ENCODE measurements at regions not wholly inside any gene's neighbourhood (a gene's known extent, or its start where the extent isn't known, plus 50 kb on each side); places are given as distances from the start of the nearest gene placed in this dataset.

DNA sequence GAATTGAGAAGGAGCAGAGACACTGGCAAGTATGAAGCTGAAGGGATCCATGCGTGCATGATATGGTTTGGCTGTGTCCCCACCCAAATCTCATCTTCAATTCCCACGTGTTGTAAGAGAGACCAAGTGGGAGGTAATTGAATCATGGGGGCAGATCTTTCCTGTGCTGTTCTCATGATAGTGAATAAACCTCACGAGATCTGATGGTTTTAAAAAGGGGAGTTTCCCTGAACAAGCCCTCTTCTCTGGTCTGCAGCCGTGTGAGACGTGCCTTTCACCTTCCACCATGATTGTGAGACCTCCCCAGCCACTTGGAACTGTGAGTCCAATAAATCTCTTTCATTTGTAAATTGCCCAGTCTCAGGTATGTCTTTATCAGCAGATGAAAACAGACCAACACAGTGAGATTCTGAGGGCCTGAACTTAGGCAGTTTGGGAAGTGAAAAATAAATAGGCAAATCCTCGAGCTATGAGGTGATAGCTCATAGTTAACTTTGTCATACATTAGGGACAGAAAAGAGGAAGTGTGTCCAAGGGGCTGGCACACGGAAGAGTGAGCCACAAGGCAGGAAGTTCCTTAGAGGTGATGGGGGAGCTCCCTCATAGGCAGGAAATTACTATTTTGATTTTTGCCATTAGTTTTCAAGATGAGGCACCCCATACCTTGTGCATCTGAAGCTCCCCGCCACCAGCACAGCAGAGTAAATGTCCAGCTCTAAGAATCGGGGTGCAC lies 658.8 kb upstream of the ID2 start:
- DNase-seq (ENCODE audit: low spot score), result no peak
- intact Hi-C loops (cut with DNase I), result no loop called here
- ATAC-seq, result no peak

DNA sequence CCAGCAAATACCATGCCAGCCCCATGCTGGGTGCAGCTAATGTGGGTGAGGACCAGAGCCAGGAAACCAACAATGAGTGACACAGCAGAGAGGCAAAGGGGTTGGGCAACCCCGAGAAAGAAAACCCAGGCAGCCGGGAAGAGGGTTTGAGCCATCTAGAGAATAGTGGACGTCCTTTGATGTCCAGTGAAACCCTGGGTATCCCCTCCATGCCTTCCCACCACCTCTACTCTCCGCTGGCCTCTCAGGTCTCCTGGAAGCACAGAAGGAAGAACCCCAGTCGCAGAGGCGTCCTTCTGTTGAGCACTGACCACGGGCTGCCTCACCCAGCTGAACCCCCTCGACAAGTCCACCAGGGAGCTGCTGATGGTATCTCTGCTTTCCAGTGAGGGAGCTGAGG lies 657.4 kb upstream of the ID2 start:
- intact Hi-C loops (cut with DNase I), result no loop called here
- no peak for ATAC-seq
- no peak for DNase-seq (ENCODE audit: low spot score)

DNA sequence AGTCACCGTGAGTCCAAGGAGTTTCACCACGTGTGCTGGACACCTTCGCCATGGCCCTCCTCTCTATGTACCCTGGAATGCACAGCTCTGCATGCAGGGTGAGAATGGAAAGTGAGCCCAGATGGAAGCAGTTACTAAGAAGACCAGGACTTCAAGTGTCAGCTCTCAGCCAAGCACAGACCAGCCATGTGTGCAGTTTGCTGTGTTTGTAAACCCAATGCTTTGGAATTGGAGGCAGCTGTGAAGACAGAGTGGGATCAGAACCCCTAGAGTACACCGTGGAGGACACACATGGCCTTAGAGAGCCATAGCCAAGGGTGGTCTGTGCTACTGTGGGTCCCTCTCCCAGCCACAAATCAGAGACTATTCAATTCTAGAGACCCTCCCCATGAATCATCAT lies 655.5 kb upstream of the ID2 start:
- DNase-seq (ENCODE audit: low spot score) (no peak), ATAC-seq (no peak)
- intact Hi-C loops (cut with DNase I), result no loop called here

DNA sequence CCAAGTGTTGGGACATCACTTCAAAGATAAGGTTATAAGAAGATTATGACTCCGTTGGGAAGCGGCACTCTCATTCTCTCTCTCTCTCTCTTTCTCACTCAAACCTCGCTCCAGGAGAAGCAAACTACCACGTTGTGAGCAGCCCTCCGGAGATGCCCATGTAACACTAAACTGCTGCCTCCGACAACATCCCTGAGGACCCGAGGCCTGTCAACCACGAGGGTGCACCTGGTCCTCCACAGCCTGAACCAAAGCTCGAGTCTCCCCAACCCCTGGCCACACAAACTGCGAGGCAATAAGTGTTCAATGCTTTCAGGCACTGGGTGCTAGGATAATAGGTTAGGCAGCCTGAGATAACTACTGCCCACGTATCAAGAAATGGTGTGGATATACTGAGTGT lies 654.5 kb upstream of the ID2 start:
- intact Hi-C loops (cut with DNase I), result no loop called here
- ATAC-seq (no peak), DNase-seq (ENCODE audit: low spot score) (no peak)

DNA sequence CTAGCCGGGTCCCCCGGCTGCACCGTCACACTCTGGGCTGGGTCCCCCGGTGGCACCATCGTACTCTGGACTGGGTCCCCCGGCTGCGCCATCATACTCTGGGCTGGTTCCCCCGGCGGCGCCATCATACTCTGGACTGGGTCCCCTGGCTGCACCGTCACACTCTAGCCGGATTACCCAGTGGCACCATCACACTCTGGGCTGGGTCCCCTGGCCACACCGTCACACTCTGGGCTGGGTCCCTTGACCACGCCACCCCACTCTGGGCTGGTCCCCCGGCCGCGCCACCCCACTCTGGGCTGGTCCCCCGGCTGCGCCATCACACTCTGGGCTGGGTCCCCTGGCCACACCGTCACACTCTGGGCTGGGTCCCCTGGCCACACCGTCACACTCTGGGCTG lies 653.8 kb upstream of the ID2 start:
- intact Hi-C loops (cut with DNase I), result no loop called here
- DNase-seq (ENCODE audit: low spot score), result no peak
- ATAC-seq, result no peak

DNA sequence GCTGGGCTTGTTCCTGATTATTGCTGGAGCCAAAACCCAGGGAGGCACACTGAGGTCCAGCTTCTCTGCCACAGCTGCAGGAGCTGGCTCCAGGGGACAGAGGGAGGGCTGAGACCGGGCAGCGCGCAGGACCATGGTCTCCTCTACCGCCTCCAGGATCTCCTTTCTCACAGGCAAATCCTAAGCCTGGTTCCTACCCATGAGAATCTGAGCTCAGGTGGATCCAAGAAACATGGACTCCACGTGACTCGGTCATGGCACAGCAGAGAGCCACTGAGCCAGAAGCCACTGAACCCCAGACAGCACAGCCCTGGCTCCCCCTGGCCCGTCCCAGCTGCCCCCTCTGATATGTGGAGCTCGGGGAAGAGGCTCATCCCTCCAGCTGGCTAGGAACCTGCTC lies 653.4 kb upstream of the ID2 start:
- ATAC-seq (no peak), DNase-seq (ENCODE audit: low spot score) (no peak)
- intact Hi-C loops (cut with DNase I), result no loop called here

DNA sequence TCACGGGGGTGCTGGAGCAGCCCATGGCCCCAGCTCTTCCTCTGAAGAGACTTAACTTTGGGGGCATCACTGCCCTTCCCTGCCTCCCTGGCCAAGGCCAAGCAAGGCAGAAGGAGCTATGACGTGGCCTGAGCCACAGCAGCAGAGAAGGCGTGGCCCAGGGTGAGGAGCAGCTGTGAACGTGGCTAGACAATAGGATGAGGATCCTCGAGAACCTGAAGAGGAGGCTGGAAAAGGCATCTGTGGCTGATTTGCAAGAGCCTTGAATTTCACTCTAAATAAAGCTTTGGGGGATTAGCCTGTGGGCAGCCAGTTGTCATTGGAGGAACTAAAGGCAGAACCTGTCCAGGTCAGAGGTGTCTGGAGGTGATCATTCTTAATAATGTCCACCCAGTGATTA lies 652.9 kb upstream of the ID2 start:
- intact Hi-C loops (cut with DNase I), result no loop called here
- no peak for DNase-seq (ENCODE audit: low spot score)
- no peak for ATAC-seq

DNA sequence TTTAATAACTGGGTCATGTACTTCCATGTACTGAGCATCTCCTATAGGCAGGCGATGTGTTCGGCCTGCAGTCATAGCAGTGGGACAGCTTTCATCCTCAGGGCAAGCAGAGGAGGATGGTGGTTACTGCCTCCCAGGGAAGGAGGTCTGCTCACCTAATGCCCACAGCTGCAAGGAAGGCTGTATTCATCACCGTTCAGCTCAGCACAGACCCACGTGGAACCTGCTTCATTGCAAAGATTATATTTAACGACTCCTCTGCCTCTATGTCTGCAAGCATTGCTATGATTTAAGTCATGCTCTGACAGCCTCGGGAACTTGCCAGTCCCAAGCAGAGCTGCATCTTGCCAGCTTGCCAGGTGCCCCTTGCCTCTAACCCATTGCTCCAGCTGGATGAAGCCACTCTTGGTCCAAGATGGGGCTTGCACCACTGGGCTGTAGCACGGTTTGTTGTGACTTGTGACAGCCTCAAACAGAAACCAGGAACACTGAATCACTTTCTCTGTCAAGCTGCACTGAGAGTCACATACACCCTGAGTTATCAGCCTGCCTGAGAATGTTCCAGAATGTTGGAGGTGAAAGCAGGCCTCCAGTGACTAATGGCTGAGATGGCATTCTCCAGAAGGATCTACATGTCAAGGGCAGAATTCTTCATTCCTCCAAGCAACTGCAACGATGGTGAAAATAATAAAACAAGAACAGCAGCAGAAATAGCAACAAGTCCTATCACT lies 651.1 kb upstream of the ID2 start:
- ATAC-seq (no peak), DNase-seq (ENCODE audit: low spot score) (no peak)
- intact Hi-C loops (cut with DNase I), result no loop called here

DNA sequence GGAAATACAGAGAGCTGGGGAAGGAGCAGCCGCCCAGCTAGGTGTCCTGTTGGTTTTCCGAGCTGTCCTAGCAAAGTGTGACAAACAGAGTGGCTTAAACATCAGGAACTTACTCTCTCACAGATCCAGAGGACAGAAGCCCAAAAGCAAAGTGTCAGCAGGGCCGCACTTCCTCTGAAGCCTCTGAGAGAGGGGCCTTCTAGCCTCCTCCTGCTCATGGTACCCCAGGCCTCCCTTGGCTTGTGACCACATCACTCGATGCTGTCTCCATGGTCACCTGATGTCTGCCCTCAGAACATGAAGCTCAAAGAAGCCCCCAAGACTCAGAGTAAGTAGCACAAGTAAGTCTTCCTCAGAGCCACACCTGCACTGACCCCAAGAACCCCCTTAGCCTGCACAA lies 650.5 kb upstream of the ID2 start:
- no peak for DNase-seq (ENCODE audit: low spot score)
- ATAC-seq, result no peak

DNA sequence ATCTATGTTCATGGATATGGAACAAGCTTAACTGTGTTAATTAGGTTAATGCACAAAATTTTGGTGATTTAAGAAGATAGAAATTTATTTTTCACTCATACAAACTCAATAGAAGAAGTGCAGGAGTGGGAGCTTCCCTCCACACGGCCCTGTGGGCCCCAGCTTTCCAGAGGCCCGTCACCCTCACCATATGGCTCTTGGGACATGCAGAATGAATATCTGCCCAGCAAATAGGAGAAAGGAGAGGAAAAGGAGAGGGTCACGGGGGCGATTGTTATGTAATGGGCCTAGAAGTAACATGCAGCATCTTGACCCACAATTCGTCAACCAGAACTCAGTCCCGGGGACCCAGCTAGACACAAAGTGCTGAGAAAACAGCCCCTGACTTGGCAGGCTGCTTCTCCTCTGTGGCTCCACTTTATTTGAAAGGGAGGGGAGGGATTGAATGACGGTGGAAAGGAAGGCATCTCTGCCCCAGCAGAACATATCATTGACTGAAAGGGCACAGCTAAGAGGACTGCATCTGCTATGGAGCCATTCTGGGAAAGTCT lies 648.2 kb upstream of the ID2 start:
- ATAC-seq (no peak), DNase-seq (ENCODE audit: low spot score) (no peak)
- intact Hi-C loops (cut with DNase I), result no loop called here

More for the DNA sequence above, 650.5 kb upstream of the ID2 start:
- intact Hi-C loops (cut with DNase I), result no loop called here

DNA sequence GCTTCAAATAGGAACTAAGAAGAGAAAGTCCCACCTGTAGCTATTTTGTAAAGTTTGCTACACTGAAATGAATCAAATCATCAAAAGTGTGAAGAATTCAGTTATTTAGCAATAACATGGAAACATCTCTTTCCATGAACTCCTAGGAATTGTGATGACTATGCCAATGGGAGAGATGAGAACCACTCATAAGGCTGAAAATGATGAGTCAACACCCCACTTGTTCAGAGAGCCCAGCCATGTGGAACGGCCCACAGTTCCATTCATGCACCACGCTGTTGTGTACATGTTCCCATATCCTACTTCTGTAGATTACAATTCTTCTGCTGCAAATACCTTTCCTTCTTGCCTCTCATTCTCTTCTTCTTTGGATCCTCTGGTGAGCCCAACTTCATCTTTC lies 645.5 kb upstream of the ID2 start:
- DNase-seq (ENCODE audit: low spot score), result no peak
- intact Hi-C loops (cut with DNase I), result no loop called here
- ATAC-seq, result no peak

DNA sequence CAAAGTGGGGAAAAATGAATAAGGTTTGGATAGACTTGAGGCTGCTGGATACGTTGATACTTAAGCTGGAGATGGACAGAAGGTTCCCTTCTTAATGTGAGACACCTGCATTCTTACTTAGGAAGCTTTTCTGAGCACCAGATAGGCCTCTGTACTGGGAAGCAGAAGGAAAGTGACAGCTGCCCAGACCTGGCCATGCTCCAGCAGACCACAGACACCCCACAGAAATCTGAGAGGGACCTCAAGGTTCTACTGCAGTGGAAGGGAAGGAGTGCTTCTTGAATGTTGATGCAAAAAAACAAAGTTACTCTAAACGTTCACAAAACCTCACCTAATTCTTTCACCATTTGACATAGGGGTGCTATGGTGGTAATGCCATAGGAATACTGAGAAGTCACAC lies 642.1 kb upstream of the ID2 start:
- no peak for ATAC-seq
- no peak for DNase-seq (ENCODE audit: low spot score)
- intact Hi-C loops (cut with DNase I), result no loop called here

DNA sequence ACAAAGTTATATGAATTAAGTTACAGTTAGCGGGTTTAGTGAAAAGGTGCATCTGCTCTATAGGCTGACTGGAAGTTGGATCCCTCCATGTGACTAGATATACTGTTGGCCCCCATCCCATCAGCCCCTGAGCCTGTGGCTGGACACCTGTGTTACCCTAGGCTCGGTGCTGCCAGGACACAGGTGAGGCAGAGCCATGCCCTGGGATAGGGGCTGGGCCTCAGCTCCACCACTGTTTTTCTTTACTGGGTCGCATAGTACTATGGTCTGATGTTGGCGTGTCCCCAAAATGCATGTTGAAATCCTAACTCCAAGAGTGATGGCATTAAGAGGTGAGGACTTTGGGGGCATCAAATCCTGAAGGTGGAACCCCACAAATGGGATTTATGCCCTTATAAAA lies 638.6 kb upstream of the ID2 start:
- ATAC-seq (no peak), DNase-seq (ENCODE audit: low spot score) (no peak)
- intact Hi-C loops (cut with DNase I), result no loop called here

DNA sequence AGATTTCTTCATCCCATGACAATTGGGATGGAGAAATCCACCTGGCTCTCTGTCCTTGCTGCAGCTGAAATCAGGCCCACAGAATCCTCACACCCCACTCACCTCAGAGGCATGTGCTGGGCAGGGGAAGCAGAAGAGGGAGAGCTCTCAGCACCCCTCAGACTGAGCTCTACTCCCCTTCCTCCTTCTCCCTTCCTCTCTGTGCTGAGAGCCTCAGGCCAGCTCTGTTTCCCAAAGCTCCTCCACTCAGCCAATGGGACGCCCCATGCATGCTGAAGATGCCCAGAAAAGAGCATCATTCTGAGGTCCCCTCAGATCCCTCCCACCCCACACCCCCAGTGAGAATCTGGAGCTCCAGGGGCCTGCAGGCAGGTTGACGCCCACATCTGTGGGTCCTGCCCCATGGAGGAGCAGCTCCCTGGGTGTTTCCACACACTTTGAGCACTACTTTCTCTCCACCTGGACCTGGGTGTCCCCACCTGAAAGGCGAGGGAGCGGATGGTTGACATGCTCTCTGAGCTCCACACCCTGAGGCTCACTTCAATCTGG lies 637.7 kb upstream of the ID2 start:
- no peak for ATAC-seq
- intact Hi-C loops (cut with DNase I), result no loop called here
- no peak for DNase-seq (ENCODE audit: low spot score)

DNA sequence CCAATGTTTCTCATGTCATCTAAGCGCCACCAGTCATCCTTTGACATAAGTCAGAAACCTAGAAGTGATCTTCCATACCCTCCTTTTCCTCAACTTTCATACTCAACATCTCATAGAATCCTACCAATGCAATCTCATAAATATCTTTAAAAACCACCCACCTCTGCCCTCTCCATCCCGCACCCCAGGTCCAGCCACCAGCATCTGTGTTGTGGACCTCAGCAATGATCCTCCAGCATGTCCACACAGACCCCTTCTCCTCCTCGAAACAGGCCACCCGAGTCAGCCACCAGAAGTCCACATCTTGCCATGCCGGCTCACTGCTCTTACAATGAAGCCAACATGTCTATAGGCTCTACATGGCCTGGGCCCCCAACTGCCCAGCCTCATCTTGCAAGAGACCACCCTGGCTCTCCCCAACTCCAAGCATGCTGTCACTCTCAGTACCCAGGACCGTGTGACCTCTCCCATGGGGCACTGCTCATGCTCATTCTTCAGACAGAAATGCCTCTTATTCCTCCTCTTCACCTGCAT lies 636.7 kb upstream of the ID2 start:
- intact Hi-C loops (cut with DNase I), result no loop called here
- ATAC-seq (no peak), DNase-seq (ENCODE audit: low spot score) (no peak)

DNA sequence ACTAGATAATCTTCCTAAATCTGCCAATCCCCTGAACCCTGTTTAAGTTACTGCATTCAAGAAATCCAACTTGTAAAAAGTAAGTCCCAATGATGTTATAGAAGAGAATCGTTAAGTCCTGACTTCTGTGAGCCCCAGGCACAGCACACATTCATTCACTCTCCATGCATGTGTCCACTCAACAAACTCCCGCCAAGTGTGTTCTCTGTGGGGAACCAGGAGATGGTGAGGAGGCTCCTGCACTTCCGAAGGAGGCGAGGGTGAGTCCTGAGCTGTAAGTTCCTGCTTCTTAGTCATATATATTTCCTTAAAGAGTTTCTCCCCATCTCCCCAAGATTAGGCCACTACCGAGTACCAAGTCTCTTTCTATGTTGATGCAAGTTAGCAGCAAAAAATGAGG lies 635.0 kb upstream of the ID2 start:
- DNase-seq (ENCODE audit: low spot score) (no peak), ATAC-seq (no peak)
- intact Hi-C loops (cut with DNase I), result no loop called here

DNA sequence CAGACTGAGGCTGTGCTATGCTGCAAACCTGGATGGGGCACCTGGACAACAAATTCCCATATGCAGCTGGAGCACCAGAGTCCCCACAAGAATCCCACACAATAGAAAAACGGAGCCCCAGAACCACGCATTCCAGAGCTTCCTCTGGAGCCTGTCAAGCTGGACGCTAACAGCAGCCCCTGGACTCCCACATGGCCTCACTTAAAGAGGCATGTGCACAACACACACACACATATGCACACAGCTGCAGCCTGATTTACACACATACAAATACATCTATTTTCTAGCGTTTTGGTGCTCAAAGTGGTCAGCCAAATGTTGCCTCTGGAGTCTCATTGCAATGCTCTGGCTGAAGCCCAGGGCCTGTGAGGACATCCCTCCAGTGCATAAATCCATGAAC lies 632.7 kb upstream of the ID2 start:
- DNase-seq (ENCODE audit: low spot score) (no peak), ATAC-seq (no peak)
- intact Hi-C loops (cut with DNase I), result no loop called here

DNA sequence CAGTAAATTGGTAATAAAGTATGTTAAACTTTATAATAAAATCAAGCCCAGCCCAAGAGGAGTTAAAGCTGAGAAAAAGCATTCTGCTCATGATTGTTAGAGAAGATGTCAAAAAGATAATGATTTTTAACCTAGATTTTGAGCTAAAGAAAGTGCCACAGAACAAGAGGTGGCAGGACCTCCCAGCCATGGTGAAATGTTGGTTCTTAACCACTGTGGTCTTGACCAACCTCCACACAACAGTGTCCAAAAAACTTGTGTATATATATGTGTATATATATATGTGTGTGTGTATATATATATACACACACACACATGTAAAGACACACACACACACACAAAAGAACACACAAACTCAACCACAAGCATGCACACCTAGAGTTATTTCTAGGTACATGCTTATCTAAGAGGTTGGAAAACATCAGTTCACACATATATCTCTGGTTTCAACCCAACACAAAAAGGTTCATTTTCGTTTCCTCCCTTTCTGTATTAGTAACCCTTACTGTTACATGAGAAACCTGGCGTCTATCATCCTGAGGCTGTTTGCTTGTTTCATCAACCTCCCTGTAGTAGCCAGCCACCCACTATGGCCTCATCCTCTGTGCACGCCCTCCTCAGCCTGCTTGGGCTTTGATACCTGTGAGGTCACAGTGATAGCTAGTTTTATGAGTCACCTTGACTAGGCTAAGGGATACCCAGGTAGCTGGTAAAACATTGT lies 631.8 kb upstream of the ID2 start:
- ATAC-seq (no peak), DNase-seq (ENCODE audit: low spot score) (no peak)
- intact Hi-C loops (cut with DNase I), result no loop called here

DNA sequence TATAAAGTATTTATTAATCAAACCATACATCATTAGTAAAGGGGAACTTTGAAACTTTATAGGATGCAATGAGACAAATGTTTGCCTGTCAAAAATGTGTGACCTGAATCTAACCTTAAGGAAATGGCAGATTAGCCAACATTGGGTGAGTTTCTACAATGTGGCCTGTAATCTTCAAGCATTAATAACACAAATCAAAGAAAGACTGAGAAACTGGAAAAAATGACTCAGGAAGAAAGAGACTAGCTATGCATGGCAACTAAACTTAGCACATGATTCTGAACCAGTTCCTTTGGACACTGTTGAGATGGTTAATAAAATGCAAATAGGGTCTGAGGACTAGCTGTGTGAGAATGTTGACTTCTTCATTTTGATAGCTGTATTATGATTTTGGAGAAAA lies 628.6 kb upstream of the ID2 start:
- intact Hi-C loops (cut with DNase I), result no loop called here
- DNase-seq (ENCODE audit: low spot score) (no peak), ATAC-seq (no peak)

DNA sequence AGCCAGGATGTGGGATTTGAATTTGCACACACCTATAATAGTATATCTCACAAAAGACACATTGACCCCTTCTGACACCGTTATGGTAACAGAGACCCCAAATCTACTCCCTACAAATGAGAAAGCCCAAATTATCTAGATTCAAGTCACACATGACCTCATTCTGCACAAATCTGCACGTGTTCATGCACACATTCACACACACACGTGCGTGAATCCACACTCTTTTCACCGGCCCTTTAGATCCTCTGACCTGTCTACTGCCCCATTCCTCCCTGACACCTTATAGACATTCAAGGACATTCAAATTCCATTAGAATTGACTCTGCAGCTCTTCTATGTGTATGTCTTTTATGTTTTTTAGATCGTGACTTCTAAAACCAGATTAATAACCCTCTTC lies 627.8 kb upstream of the ID2 start:
- intact Hi-C loops (cut with DNase I), result no loop called here
- no peak for DNase-seq (ENCODE audit: low spot score)
- no peak for ATAC-seq
